ENCODE measurements at regions not wholly inside any gene's neighbourhood (a gene's known extent, or its start where the extent isn't known, plus 50 kb on each side); places are given as distances from the start of the nearest gene placed in this dataset.

DNA sequence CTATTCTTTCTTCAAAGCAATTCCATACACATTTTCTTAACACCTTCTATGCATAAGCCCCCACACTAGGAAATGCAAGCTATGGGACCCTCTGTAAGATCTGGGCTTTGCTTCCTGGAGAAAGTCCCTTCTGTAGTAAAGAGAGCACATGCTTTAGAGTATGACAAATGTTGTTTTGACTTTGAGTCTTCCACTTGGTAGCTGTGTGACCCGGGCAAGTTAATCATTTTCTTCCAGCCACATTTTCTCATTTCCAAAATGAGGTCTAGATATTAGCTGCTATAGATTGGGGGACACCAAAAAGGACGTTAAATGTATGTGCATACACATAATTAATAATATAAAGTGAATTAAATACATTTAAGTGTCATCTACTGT, 334.0 kb downstream of the NFIB start:
- TF ChIP-seq, protein P1, sequence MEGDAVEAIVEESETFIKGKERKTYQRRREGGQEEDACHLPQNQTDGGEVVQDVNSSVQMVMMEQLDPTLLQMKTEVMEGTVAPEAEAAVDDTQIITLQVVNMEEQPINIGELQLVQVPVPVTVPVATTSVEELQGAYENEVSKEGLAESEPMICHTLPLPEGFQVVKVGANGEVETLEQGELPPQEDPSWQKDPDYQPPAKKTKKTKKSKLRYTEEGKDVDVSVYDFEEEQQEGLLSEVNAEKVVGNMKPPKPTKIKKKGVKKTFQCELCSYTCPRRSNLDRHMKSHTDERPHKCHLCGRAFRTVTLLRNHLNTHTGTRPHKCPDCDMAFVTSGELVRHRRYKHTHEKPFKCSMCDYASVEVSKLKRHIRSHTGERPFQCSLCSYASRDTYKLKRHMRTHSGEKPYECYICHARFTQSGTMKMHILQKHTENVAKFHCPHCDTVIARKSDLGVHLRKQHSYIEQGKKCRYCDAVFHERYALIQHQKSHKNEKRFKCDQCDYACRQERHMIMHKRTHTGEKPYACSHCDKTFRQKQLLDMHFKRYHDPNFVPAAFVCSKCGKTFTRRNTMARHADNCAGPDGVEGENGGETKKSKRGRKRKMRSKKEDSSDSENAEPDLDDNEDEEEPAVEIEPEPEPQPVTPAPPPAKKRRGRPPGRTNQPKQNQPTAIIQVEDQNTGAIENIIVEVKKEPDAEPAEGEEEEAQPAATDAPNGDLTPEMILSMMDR (IDR thresholded peaks at IDR 0.05), result no peak
- TF ChIP-seq POLR2A (IDR thresholded peaks at IDR 0.05), result no peak

Data from uterus (tissue), 2 donors.